Neural cell (in vitro differentiated cells): ENCODE measurements at regions not wholly inside any gene's neighbourhood (a gene's known extent, or its start where the extent isn't known, plus 50 kb on each side); places are given as distances from the start of the nearest gene placed in this dataset.

Experiments
- H2AFZ ChIP-seq: fragments of 200-600, 300-800 bp; sonication (generic), shearing (Covaris generic); 2 replicates; pipeline ENCODE4 v1.6.0; 2014; ENCODE audit warnings: low read depth, mild to moderate bottlenecking, antibody characterized with exemption, low read length, moderate library complexity
- H3F3A ChIP-seq: fragments of 200-600 bp; shearing (Covaris generic); 2 replicates; pipeline ENCODE4 v1.6.1; 2016; ENCODE audit warnings: mild to moderate bottlenecking, moderate library complexity, mixed read lengths, antibody characterized with exemption, low read length; ENCODE audit not compliant: insufficient read depth, poor library complexity, severe bottlenecking
- H3K27ac ChIP-seq: fragments of 200-600, 300-800 bp; sonication (generic), shearing (Covaris generic); 2 replicates; pipeline ENCODE4 v1.5.1; 2014; ENCODE audit warnings: mild to moderate bottlenecking, low read length, moderate library complexity
- H3K27me3 ChIP-seq: fragments of 300-800, 200-600 bp; sonication (generic), shearing (Covaris generic); 2 replicates; pipeline ENCODE4 v1.6.0; 2014; ENCODE audit warnings: mild to moderate bottlenecking, low read depth, low read length, moderate library complexity; ENCODE audit not compliant: insufficient read depth
- H3K36me3 ChIP-seq: fragments of 300-800, 200-600 bp; sonication (generic), shearing (Covaris generic); 2 replicates; pipeline ENCODE4 v1.5.1; 2014; ENCODE audit warnings: mild to moderate bottlenecking, antibody characterized with exemption, low read length, moderate library complexity; ENCODE audit not compliant: insufficient read depth
- H3K4me2 ChIP-seq: fragments of 300-800, 200-600 bp; sonication (generic), shearing (Covaris generic); 2 replicates; pipeline ENCODE4 v1.6.0; 2014; ENCODE audit warnings: mild to moderate bottlenecking, low read length
- H3K4me3 ChIP-seq: fragments of 300-800, 200-600 bp; sonication (generic), shearing (Covaris generic); 2 replicates; pipeline ENCODE4 v1.5.1; 2014; ENCODE audit warnings: mild to moderate bottlenecking, low read length, moderate library complexity
- H3K79me2 ChIP-seq: fragments of 200-600 bp; shearing (Covaris generic); replicated peaks from 2 replicates; pipeline ENCODE4 v1.6.0; 2014; ENCODE audit warnings: mild to moderate bottlenecking, low read length, moderate library complexity; ENCODE audit not compliant: insufficient read depth
- H3K9ac ChIP-seq: fragments of 300-800, 200-600 bp; sonication (generic), shearing (Covaris generic); 2 replicates; pipeline ENCODE4 v1.6.1; 2016; ENCODE audit warnings: mild to moderate bottlenecking, low read length, mixed read lengths
- H3K9me2 ChIP-seq: fragments of 200-600 bp; shearing (Covaris generic); 2 replicates; pipeline ENCODE4 v1.6.1; 2016; ENCODE audit warnings: mild to moderate bottlenecking, low read length, mixed read lengths; ENCODE audit not compliant: insufficient read depth
- H3K9me3 ChIP-seq: fragments of 200-600, 300-800 bp; sonication (generic), shearing (Covaris generic); 2 replicates; pipeline ENCODE4 v1.6.1; 2016; ENCODE audit warnings: mild to moderate bottlenecking, mixed run types, low read length, moderate library complexity, mixed read lengths
- H4K20me1 ChIP-seq: fragments of 200-600 bp; shearing (Covaris generic); 2 replicates; pipeline ENCODE4 v1.6.1; 2016; ENCODE audit warnings: mild to moderate bottlenecking, mixed run types; ENCODE audit not compliant: insufficient read depth
- EP300 ChIP-seq: fragments of 450-650 bp; conservative IDR thresholded peaks from 2 replicates; pipeline ENCODE4 v1.6.1; 2014; ENCODE audit warnings: antibody characterized with exemption, mild to moderate bottlenecking, moderate library complexity; ENCODE audit not compliant: poor library complexity, severe bottlenecking
- EZH2 ChIP-seq: fragments of 200-600, 300-800 bp; shearing (Covaris generic), sonication (generic); IDR thresholded peaks from 2 replicates; pipeline ENCODE4 v1.6.1; 2014; ENCODE audit warnings: antibody characterized with exemption, low read length, borderline replicate concordance, mild to moderate bottlenecking; ENCODE audit not compliant: insufficient read depth, poor library complexity, severe bottlenecking
- MXI1 ChIP-seq: fragments of 450-650 bp; conservative IDR thresholded peaks from 2 replicates; pipeline ENCODE4 v1.6.1; 2014; ENCODE audit warnings: antibody characterized with exemption, mild to moderate bottlenecking; ENCODE audit not compliant: poor library complexity, severe bottlenecking
- POLR2AphosphoS5 ChIP-seq: IDR thresholded peaks from 2 replicates; pipeline ENCODE4 v1.6.1; 2012
- RAD21 ChIP-seq: fragments of 450-650 bp; conservative IDR thresholded peaks from 2 replicates; pipeline ENCODE4 v1.6.1; 2014; ENCODE audit warnings: antibody characterized with exemption, mild to moderate bottlenecking, moderate library complexity
- SMC3 ChIP-seq: fragments of 450-650 bp; conservative IDR thresholded peaks from 2 replicates; pipeline ENCODE4 v1.6.1; 2014; ENCODE audit warnings: antibody characterized with exemption, mild to moderate bottlenecking, moderate library complexity; ENCODE audit not compliant: poor library complexity
- TAF1 ChIP-seq: IDR thresholded peaks from 2 replicates; pipeline ENCODE4 v1.6.1; 2012; ENCODE audit warnings: low read depth
- TF ChIP-seq, protein P1 (sequence below): fragments of 450-650 bp; IDR thresholded peaks from 2 replicates; pipeline ENCODE4 v1.5.1; 2014; ENCODE audit warnings: antibody characterized with exemption, mild to moderate bottlenecking, moderate library complexity; ENCODE audit not compliant: poor library complexity, severe bottlenecking
- TF ChIP-seq, protein P2 (sequence below): IDR thresholded peaks from 2 replicates; pipeline ENCODE4 v1.6.1; 2012; ENCODE audit warnings: borderline replicate concordance

DNA sequence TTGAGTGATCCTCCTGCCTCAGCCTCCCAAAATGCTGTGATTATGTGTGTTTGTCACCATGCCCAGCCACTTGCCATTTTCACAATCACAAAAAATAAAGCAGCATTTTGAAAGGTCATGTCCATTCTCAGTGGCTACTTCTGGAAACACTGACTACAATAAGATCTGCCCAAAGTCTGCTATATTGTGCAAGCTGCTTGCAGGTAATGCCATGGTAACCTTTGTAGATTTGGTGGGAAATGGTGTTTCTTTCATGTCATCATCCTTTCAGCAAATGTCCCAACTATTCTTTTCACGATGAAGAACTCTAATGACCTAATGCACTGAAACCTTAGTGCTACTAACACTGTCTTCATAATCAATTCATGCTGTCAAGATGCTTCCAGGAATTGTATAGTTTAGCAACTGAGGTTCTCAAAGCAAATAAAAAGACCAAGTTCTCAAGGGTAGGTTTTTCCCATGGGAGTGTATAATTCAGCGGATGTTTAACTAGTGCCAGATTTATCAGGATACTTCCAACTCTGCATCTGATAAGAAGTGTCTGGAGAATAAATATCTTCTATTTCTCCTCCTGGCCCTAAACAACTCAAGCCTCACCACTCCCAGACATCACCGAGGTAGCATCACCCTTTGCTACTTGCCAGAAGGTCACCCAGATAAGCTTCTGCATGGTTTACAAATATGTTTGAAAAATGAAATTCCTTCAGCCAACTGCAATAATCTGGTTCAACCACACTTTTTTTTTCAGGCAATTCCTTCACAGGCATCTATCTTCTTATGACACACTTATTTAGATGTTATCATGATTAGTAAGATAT, 132.0 kb upstream of the ZC3H11B start:
- no peak overlapping the region for H3K27ac ChIP-seq
- no peaks in the 10 kb centered on the region for H3K79me2 ChIP-seq
- TF ChIP-seq EP300 (no peak), EZH2 (no peak), SMC3 (no peak), MXI1 (no peak), TAF1 (no peak), POLR2AphosphoS5 (no peak), RAD21 (no peak)
- TF ChIP-seq, protein P1, sequence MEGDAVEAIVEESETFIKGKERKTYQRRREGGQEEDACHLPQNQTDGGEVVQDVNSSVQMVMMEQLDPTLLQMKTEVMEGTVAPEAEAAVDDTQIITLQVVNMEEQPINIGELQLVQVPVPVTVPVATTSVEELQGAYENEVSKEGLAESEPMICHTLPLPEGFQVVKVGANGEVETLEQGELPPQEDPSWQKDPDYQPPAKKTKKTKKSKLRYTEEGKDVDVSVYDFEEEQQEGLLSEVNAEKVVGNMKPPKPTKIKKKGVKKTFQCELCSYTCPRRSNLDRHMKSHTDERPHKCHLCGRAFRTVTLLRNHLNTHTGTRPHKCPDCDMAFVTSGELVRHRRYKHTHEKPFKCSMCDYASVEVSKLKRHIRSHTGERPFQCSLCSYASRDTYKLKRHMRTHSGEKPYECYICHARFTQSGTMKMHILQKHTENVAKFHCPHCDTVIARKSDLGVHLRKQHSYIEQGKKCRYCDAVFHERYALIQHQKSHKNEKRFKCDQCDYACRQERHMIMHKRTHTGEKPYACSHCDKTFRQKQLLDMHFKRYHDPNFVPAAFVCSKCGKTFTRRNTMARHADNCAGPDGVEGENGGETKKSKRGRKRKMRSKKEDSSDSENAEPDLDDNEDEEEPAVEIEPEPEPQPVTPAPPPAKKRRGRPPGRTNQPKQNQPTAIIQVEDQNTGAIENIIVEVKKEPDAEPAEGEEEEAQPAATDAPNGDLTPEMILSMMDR, result no peak
- TF ChIP-seq, protein P2, sequence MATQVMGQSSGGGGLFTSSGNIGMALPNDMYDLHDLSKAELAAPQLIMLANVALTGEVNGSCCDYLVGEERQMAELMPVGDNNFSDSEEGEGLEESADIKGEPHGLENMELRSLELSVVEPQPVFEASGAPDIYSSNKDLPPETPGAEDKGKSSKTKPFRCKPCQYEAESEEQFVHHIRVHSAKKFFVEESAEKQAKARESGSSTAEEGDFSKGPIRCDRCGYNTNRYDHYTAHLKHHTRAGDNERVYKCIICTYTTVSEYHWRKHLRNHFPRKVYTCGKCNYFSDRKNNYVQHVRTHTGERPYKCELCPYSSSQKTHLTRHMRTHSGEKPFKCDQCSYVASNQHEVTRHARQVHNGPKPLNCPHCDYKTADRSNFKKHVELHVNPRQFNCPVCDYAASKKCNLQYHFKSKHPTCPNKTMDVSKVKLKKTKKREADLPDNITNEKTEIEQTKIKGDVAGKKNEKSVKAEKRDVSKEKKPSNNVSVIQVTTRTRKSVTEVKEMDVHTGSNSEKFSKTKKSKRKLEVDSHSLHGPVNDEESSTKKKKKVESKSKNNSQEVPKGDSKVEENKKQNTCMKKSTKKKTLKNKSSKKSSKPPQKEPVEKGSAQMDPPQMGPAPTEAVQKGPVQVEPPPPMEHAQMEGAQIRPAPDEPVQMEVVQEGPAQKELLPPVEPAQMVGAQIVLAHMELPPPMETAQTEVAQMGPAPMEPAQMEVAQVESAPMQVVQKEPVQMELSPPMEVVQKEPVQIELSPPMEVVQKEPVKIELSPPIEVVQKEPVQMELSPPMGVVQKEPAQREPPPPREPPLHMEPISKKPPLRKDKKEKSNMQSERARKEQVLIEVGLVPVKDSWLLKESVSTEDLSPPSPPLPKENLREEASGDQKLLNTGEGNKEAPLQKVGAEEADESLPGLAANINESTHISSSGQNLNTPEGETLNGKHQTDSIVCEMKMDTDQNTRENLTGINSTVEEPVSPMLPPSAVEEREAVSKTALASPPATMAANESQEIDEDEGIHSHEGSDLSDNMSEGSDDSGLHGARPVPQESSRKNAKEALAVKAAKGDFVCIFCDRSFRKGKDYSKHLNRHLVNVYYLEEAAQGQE, result no peak
- no peaks in the 10 kb centered on the region for H3K27me3 ChIP-seq
- no peaks in the 10 kb centered on the region for H3K9me2 ChIP-seq
- H4K20me1 ChIP-seq, result no peaks in the 10 kb centered on the region
- H3K4me2 ChIP-seq, result no peak overlapping the region
- no peaks in the 10 kb centered on the region for H3K9me3 ChIP-seq
- no peaks in the 10 kb centered on the region for H3F3A ChIP-seq
- H2AFZ ChIP-seq, result no peak overlapping the region
- H3K9ac ChIP-seq, result no peak overlapping the region
- no peaks in the 10 kb centered on the region for H3K36me3 ChIP-seq
- H3K4me3 ChIP-seq, result no peak overlapping the region

DNA sequence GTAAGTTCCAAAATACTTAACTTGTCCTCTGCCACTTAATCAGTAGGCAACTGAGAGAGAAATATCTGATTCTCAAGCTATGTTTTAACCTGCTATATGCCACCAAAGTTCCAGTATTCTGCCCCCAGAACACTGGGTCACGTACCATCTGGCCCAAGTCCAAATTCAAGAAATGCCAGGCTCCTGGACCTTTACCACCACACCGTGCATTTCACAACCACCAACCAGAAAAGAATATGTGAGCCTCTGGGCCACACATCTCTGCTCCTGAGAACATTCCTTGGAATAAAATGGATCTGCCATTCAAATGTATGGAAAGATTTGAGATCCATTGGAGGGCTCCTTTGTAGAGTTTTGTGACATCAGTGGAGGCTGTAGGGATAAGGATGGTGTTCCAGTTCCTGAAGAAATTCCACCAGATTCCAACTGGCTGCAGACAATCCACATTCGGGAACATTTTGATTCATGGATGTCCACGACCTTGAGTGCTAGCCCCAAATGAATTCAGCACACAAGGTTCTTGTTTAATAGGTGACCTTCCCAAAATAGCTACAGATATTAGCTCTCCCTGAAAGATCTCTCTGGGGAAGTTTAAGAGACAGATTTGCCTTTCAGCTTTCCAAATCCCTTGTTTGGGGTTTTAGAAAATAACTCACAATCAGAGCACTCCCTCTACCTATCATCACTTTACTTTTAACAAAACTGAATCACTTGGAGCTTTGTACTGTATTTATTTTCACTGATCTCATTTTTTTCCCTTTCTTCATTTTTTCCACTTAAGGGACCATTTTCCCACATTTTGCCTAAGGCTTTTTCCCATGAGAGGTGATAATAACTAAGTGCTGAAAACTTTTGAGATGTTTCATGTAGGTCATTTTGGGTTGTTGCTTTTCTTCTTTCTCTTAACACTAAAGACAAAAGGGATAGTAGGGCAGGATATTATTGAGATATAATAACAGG, 128.4 kb upstream of the ZC3H11B start:
- no peak overlapping the region for H3K4me3 ChIP-seq
- no peaks in the 10 kb centered on the region for H3K79me2 ChIP-seq
- H3K36me3 ChIP-seq, result no peaks in the 10 kb centered on the region
- H3K9ac ChIP-seq, result no peak overlapping the region
- no peak for TF ChIP-seq SMC3
- TF ChIP-seq RAD21, result no peak
- H3K27me3 ChIP-seq, result no peaks in the 10 kb centered on the region
- H2AFZ ChIP-seq, result no peak overlapping the region
- no peaks in the 10 kb centered on the region for H3F3A ChIP-seq
- no peak overlapping the region for H3K4me2 ChIP-seq
- no peaks in the 10 kb centered on the region for H3K9me2 ChIP-seq
- no peaks in the 10 kb centered on the region for H3K9me3 ChIP-seq
- no peaks in the 10 kb centered on the region for H4K20me1 ChIP-seq
- no peak overlapping the region for H3K27ac ChIP-seq
